ENCODE measurements at regions not wholly inside any gene's neighbourhood (a gene's known extent, or its start where the extent isn't known, plus 50 kb on each side); places are given as distances from the start of the nearest gene placed in this dataset.

- TF ChIP-seq ETS1 (CRISPR knock-in tag; IDR thresholded peaks at IDR 0.05) (no peak), CSRNP1 (CRISPR knock-in tag; IDR thresholded peaks at IDR 0.05) (no peak), ZNF790 (CRISPR knock-in tag; IDR thresholded peaks at IDR 0.05; ENCODE audit: borderline replicate concordance) (no peak), ZNF607 (CRISPR knock-in tag; IDR thresholded peaks at IDR 0.05; ENCODE audit: borderline replicate concordance) (no peak), FOXO4 (CRISPR knock-in tag; conservative IDR thresholded peaks at IDR 0.05) (no peak), HDAC6 (IDR thresholded peaks at IDR 0.05; ENCODE audit: low read depth, low read length) (no peak), NCOR1 (IDR thresholded peaks at IDR 0.05; ENCODE audit: borderline replicate concordance, low read length) (no peak), MXD1 (CRISPR knock-in tag; IDR thresholded peaks at IDR 0.05) (no peak), ZNF282 (IDR thresholded peaks at IDR 0.05; ENCODE audit: partially characterized antibody) (no peak), TOPORS (CRISPR knock-in tag; IDR thresholded peaks at IDR 0.05) (no peak), SATB2 (CRISPR knock-in tag; IDR thresholded peaks at IDR 0.05) (no peak), CERS6 (CRISPR knock-in tag; IDR thresholded peaks at IDR 0.05) (no peak), FLYWCH1 (CRISPR knock-in tag; IDR thresholded peaks at IDR 0.05) (no peak), ZNF672 (CRISPR knock-in tag; IDR thresholded peaks at IDR 0.05) (no peak), RBAK (CRISPR knock-in tag; IDR thresholded peaks at IDR 0.05) (no peak), GPN1 (CRISPR knock-in tag; IDR thresholded peaks at IDR 0.05; ENCODE audit: borderline replicate concordance) (no peak), ZNF670 (CRISPR knock-in tag; IDR thresholded peaks at IDR 0.05; ENCODE audit: borderline replicate concordance) (no peak), CENPT (CRISPR knock-in tag; IDR thresholded peaks at IDR 0.05; ENCODE audit: low read depth) (no peak), PBX3 (CRISPR knock-in tag; IDR thresholded peaks at IDR 0.05; ENCODE audit: borderline replicate concordance) (no peak), ZNF232 (CRISPR knock-in tag; IDR thresholded peaks at IDR 0.05; ENCODE audit: borderline replicate concordance) (no peak), CHD2 (IDR thresholded peaks at IDR 0.05; ENCODE audit: low read depth, low read length) (no peak), STAG1 (CRISPR knock-in tag; IDR thresholded peaks at IDR 0.05) (peak; percentile 88), XBP1 (CRISPR knock-in tag; IDR thresholded peaks at IDR 0.05) (no peak), ISX (CRISPR knock-in tag; conservative IDR thresholded peaks at IDR 0.05) (no peak)
These were observed 73.7 kb downstream of the TM2D3 start (continued) for GRCh38 chr15:101578443-101578894.
